Peyer's patch (tissue), 4 donors: ENCODE measurements at regions not wholly inside any gene's neighbourhood (a gene's known extent, or its start where the extent isn't known, plus 50 kb on each side); places are given as distances from the start of the nearest gene placed in this dataset.
A peak's percentile ranks its signal among the peaks of the same experiment; 100 is the strongest.

ENCODE experiments used
- DNase-seq, 3 donors: peaks; one replicate each; pipeline ENCODE4 v3.0.0-alpha.2; 2017 to 2019
- H3K27ac ChIP-seq, 4 donors: fragments of 200-600 bp; sonication (generic); one replicate each; pipeline ENCODE4 v1.5.1; 2016 to 2019
- H3K27me3 ChIP-seq, 2 donors: fragments of 200-600 bp; sonication (generic); one replicate each; pipeline ENCODE4 v1.5.1; 2019
- H3K36me3 ChIP-seq, 3 donors: fragments of 200-600 bp; sonication (generic); one replicate each; pipeline ENCODE4 v1.5.1; 2016 to 2019
- H3K4me1 ChIP-seq, 4 donors: fragments of 200-600 bp; sonication (generic); one replicate each; pipeline ENCODE4 v1.5.1; 2016 to 2019
- H3K4me3 ChIP-seq, 4 donors: fragments of 200-600 bp; sonication (generic); 1 replicate in 3 of 4; 2 replicates in 1 of 4; pipeline ENCODE4 v1.5.1; 2016 to 2019; ENCODE audit warnings: mild to moderate bottlenecking in 1 of 4
- H3K9me3 ChIP-seq, 4 donors: fragments of 200-600 bp; sonication (generic); one replicate each; pipeline ENCODE4 v1.5.1; 2016 to 2019; ENCODE audit warnings: mild to moderate bottlenecking in 1 of 4
- POLR2A ChIP-seq, 2 donors: fragments of 450-650 bp; IDR thresholded peaks; one replicate each; pipeline ENCODE4 v1.5.1; 2017; ENCODE audit warnings: antibody characterized with exemption in 2 of 2, mild to moderate bottlenecking in 2 of 2, moderate library complexity in 2 of 2
- TF ChIP-seq, protein P1 (sequence below), 6 experiments: fragments of 450-650 bp in 4 of 6; fragments of 200-600 bp in 2 of 6; sonication (generic) in 1 of 6; IDR thresholded peaks; one replicate each; pipeline ENCODE4 v1.5.1; 2017 to 2019; ENCODE audit warnings: antibody characterized with exemption in 6 of 6, mild to moderate bottlenecking in 3 of 6, moderate library complexity in 1 of 6

- H3K36me3 ChIP-seq = no peaks in the 10 kb centered on the region
- H3K4me1 ChIP-seq = no peaks in the 10 kb centered on the region
- TF ChIP-seq, protein P1, sequence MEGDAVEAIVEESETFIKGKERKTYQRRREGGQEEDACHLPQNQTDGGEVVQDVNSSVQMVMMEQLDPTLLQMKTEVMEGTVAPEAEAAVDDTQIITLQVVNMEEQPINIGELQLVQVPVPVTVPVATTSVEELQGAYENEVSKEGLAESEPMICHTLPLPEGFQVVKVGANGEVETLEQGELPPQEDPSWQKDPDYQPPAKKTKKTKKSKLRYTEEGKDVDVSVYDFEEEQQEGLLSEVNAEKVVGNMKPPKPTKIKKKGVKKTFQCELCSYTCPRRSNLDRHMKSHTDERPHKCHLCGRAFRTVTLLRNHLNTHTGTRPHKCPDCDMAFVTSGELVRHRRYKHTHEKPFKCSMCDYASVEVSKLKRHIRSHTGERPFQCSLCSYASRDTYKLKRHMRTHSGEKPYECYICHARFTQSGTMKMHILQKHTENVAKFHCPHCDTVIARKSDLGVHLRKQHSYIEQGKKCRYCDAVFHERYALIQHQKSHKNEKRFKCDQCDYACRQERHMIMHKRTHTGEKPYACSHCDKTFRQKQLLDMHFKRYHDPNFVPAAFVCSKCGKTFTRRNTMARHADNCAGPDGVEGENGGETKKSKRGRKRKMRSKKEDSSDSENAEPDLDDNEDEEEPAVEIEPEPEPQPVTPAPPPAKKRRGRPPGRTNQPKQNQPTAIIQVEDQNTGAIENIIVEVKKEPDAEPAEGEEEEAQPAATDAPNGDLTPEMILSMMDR (IDR thresholded peaks at IDR 0.05) = no peak
- no peak for TF ChIP-seq POLR2A (IDR thresholded peaks at IDR 0.05)
- H3K9me3 ChIP-seq = no peaks in the 10 kb centered on the region
- H3K27ac ChIP-seq = no peak overlapping the region
- DNase-seq = no peak
- no peak overlapping the region for H3K4me3 ChIP-seq
- H3K27me3 ChIP-seq = no peaks in the 10 kb centered on the region
These were observed 196.3 kb downstream of the AXIN2 start for GRCh38 chr17:65365169-65365568.

GRCh38 chr17:65364438-65364837 is 197.0 kb downstream of the AXIN2 start:
- TF ChIP-seq, protein P1 (IDR thresholded peaks at IDR 0.05) = no peak
- H3K36me3 ChIP-seq = no peaks in the 10 kb centered on the region
- no peak for DNase-seq
- H3K4me1 ChIP-seq = no peaks in the 10 kb centered on the region
- H3K27ac ChIP-seq = no peak overlapping the region
- H3K27me3 ChIP-seq = no peaks in the 10 kb centered on the region
- no peak overlapping the region for H3K4me3 ChIP-seq
- no peaks in the 10 kb centered on the region for H3K9me3 ChIP-seq

- H3K4me3 ChIP-seq = no peak overlapping the region
- no peaks in the 10 kb centered on the region for H3K9me3 ChIP-seq
- no peaks in the 10 kb centered on the region for H3K4me1 ChIP-seq
- H3K27me3 ChIP-seq = no peaks in the 10 kb centered on the region
- no peaks in the 10 kb centered on the region for H3K36me3 ChIP-seq
- TF ChIP-seq POLR2A (IDR thresholded peaks at IDR 0.05) = no peak
- TF ChIP-seq, protein P1 (IDR thresholded peaks at IDR 0.05) = no peak
- no peak for DNase-seq
- no peak overlapping the region for H3K27ac ChIP-seq
These were observed 198.6 kb downstream of the AXIN2 start for GRCh38 chr17:65362826-65363225.

- Histone ChIP-seq H3K4me1 (no peaks in the 10 kb centered on the region), H3K9me3 (no peaks in the 10 kb centered on the region), H3K27me3 (no peaks in the 10 kb centered on the region), H3K27ac (no peak overlapping the region), H3K4me3 (no peak overlapping the region), H3K36me3 (no peaks in the 10 kb centered on the region)
- TF ChIP-seq POLR2A (IDR thresholded peaks at IDR 0.05) = no peak
- TF ChIP-seq, protein P1 (IDR thresholded peaks at IDR 0.05) = no peak
- DNase-seq = peak in 1 of 3 donors; percentile 59
These were observed 200.4 kb downstream of the AXIN2 start for GRCh38 chr17:65360961-65361552.

DNA sequence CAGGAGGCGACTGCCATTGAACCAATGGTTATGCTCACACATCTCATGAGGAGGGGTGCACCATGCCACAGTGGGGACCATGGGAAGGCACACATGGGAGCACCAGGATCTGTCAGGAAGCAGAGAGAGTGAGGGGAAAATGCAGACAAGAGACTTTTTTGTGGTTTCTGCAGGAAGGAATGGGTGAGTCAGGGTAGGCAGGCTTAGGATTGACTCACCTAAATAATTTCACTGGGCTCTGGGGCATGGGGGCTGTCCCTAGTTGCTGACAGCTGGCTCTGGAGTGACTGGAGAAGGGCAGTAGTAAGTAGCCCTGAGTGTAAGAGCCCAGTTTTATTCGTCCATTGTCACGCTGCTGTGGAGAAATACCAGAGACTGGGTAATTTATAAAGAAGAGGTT is 202.4 kb downstream of the AXIN2 start:
- no peak for DNase-seq
- TF ChIP-seq POLR2A (IDR thresholded peaks at IDR 0.05) = no peak
- TF ChIP-seq, protein P1 (IDR thresholded peaks at IDR 0.05) = no peak
- H3K27ac ChIP-seq = no peak overlapping the region
- H3K4me1 ChIP-seq = no peaks in the 10 kb centered on the region
- no peaks in the 10 kb centered on the region for H3K27me3 ChIP-seq
- H3K36me3 ChIP-seq = no peaks in the 10 kb centered on the region
- no peaks in the 10 kb centered on the region for H3K9me3 ChIP-seq
- H3K4me3 ChIP-seq = no peak overlapping the region

GRCh38 chr17:65356536-65356935 is 204.9 kb downstream of the AXIN2 start:
- no peak for DNase-seq
- Histone ChIP-seq H3K9me3 (no peaks in the 10 kb centered on the region), H3K4me3 (no peak overlapping the region), H3K4me1 (no peaks in the 10 kb centered on the region), H3K27ac (no peak overlapping the region), H3K27me3 (no peaks in the 10 kb centered on the region), H3K36me3 (no peaks in the 10 kb centered on the region)
- TF ChIP-seq, protein P1 (IDR thresholded peaks at IDR 0.05) = no peak
- TF ChIP-seq POLR2A (IDR thresholded peaks at IDR 0.05) = no peak
